IMR-90 (cell line): ENCODE measurements at regions not wholly inside any gene's neighbourhood (a gene's known extent, or its start where the extent isn't known, plus 50 kb on each side); places are given as distances from the start of the nearest gene placed in this dataset.

Source experiments
- ATAC-seq: fragments of 200-7000 bp; cut with Tn5 transposase; 2 replicates; pipeline ENCODE4 v1.9.1; 2020; ENCODE audit warnings: low read depth, mild to moderate bottlenecking, moderate library complexity
- BruUV-seq: library from RNA; stranded (reverse); fragments of 400-500 nt; replicated peaks from 2 replicates; lab custom pipeline; 2021; lab: Mats Ljungman, UMichigan
- CTCF ChIA-PET: fragments of 300-600 bp; formaldehyde crosslinking; extraction: SDS; loops from one replicate; lab custom pipeline; 2021; ENCODE audit warnings: antibody characterized with exemption; lab: Yijun Ruan, JAX
- POLR2A ChIA-PET: fragments of 300-600 bp; sonication (Branson Sonifier 250); formaldehyde crosslinking; loops from one replicate; lab custom pipeline; 2022; ENCODE audit warnings: antibody characterized with exemption; ENCODE audit not compliant: unreplicated experiment; lab: Charles Lee
- DNase-seq: peaks from one replicate; pipeline ENCODE4 v3.0.0; 2013
- H2AFZ ChIP-seq: replicated peaks from 2 replicates; pipeline ENCODE3; 2013; ENCODE audit warnings: low read length, mild to moderate bottlenecking; ENCODE audit not compliant: poor library complexity
- H2AK5ac ChIP-seq: 2 replicates; pipeline ENCODE4 v1.6.1; 2013; ENCODE audit warnings: low read depth, low read length, inconsistent platforms
- H2AK9ac ChIP-seq: replicated peaks from 2 replicates; pipeline ENCODE3; 2013; ENCODE audit warnings: mild to moderate bottlenecking, low read depth, low read length, moderate library complexity; ENCODE audit not compliant: poor library complexity
- H2BK120ac ChIP-seq: 2 replicates; pipeline ENCODE4 v1.6.1; 2013; ENCODE audit warnings: low read depth, low read length, inconsistent platforms
- H2BK15ac ChIP-seq: 3 replicates; pipeline ENCODE4 v1.6.1; 2013; ENCODE audit warnings: low read depth, low read length, inconsistent platforms
- H2BK20ac ChIP-seq: 2 replicates; pipeline ENCODE4 v1.6.1; 2013; ENCODE audit warnings: low read depth, mild to moderate bottlenecking, inconsistent platforms, low read length, moderate library complexity
- H2BK5ac ChIP-seq: 2 replicates; pipeline ENCODE4 v1.6.1; 2013; ENCODE audit warnings: mild to moderate bottlenecking, low read depth, low read length, inconsistent platforms; ENCODE audit not compliant: poor library complexity, severe bottlenecking
- H3K14ac ChIP-seq: replicated peaks from 2 replicates; pipeline ENCODE4 v1.6.1; 2013; ENCODE audit warnings: low read depth, low read length, inconsistent platforms
- H3K18ac ChIP-seq: 2 replicates; pipeline ENCODE4 v1.6.1; 2013; ENCODE audit warnings: low read depth, low read length, control low read depth
- H3K23ac ChIP-seq: 2 replicates; pipeline ENCODE4 v1.6.1; 2013; ENCODE audit warnings: low read depth, low read length, inconsistent platforms
- H3K27ac ChIP-seq: 2 replicates; pipeline ENCODE4 v1.5.1; 2013; ENCODE audit warnings: mild to moderate bottlenecking, control low read depth, low read length; ENCODE audit not compliant: insufficient read depth
- H3K27me3 ChIP-seq: 2 replicates; pipeline ENCODE4 v1.6.1; 2013; ENCODE audit warnings: low read length; ENCODE audit not compliant: control insufficient read depth, insufficient read depth
- H3K36me3 ChIP-seq: 2 replicates; pipeline ENCODE4 v1.6.1; 2013; ENCODE audit warnings: low read length, mixed read lengths; ENCODE audit not compliant: control insufficient read depth, insufficient read depth
- H3K4ac ChIP-seq: 2 replicates; pipeline ENCODE4 v1.6.1; 2013; ENCODE audit warnings: low read depth, low read length, inconsistent platforms
- H3K4me1 ChIP-seq: 2 replicates; pipeline ENCODE4 v1.6.1; 2013; ENCODE audit warnings: low read length, mixed read lengths; ENCODE audit not compliant: control insufficient read depth, insufficient read depth
- H3K4me2 ChIP-seq: 2 replicates; pipeline ENCODE4 v1.6.1; 2013; ENCODE audit warnings: low read depth, mild to moderate bottlenecking, control low read depth, low read length, moderate library complexity
- H3K4me3 ChIP-seq: 2 replicates; pipeline ENCODE4 v1.5.1; 2013; ENCODE audit warnings: low read depth, mild to moderate bottlenecking, control low read depth, low read length, moderate library complexity; ENCODE audit not compliant: insufficient read depth
- H3K56ac ChIP-seq: 2 replicates; pipeline ENCODE4 v1.6.1; 2013; ENCODE audit warnings: low read length, inconsistent platforms; ENCODE audit not compliant: insufficient read depth; ENCODE audit errors: extremely low read depth
- H3K79me1 ChIP-seq, 2 experiments: 2 replicates each; pipeline ENCODE4 v1.6.1; 2013; ENCODE audit warnings: low read length in 2 of 2, inconsistent platforms in 1 of 2, low read depth in 1 of 2
- H3K9ac ChIP-seq: 2 replicates; pipeline ENCODE4 v1.6.1; 2013; ENCODE audit warnings: low read depth, low read length, control low read depth
- H3K9me1 ChIP-seq: 2 replicates; pipeline ENCODE4 v1.6.1; 2013; ENCODE audit warnings: low read length, inconsistent platforms; ENCODE audit not compliant: insufficient read depth
- H3K9me3 ChIP-seq: 2 replicates; pipeline ENCODE4 v1.6.1; 2013; ENCODE audit warnings: low read length; ENCODE audit not compliant: control insufficient read depth, insufficient read depth
- H4K20me1 ChIP-seq: 2 replicates; pipeline ENCODE4 v1.6.1; 2013; ENCODE audit warnings: low read length, inconsistent platforms; ENCODE audit not compliant: insufficient read depth
- H4K5ac ChIP-seq: 2 replicates; pipeline ENCODE4 v1.6.1; 2013; ENCODE audit warnings: mild to moderate bottlenecking, low read depth, low read length, control low read depth
- H4K8ac ChIP-seq, 2 experiments: 2 replicates each; pipeline ENCODE4 v1.6.1; 2013; ENCODE audit warnings: low read depth in 2 of 2, low read length in 2 of 2, control low read depth in 1 of 2, inconsistent platforms in 1 of 2
- H4K91ac ChIP-seq: 2 replicates; pipeline ENCODE4 v1.6.1; 2013; ENCODE audit warnings: low read depth, low read length, inconsistent platforms; ENCODE audit not compliant: insufficient read depth
- CHD1 ChIP-seq: IDR thresholded peaks from 2 replicates; pipeline ENCODE4 v1.6.1; 2012; ENCODE audit warnings: low read depth, low read length, improper control_type of control experiment
- FOS ChIP-seq: fragments of 150-350 bp; IDR thresholded peaks from 2 replicates; pipeline ENCODE4 v1.6.1; 2016; ENCODE audit warnings: low read depth, low read length
- MAFK ChIP-seq: IDR thresholded peaks from 2 replicates; pipeline ENCODE4 v1.6.1; 2012; ENCODE audit warnings: low read depth, low read length, improper control_type of control experiment
- MXI1 ChIP-seq: IDR thresholded peaks from 2 replicates; pipeline ENCODE4 v1.6.1; 2012; ENCODE audit warnings: low read depth, mild to moderate bottlenecking, low read length, moderate library complexity, borderline replicate concordance
- NFE2L2 ChIP-seq: fragments of 150-350 bp; IDR thresholded peaks from 2 replicates; pipeline ENCODE4 v1.6.1; 2016; ENCODE audit warnings: low read depth, mild to moderate bottlenecking, low read length
- POLR2A ChIP-seq: IDR thresholded peaks from 2 replicates; pipeline ENCODE4 v1.6.1; 2012; ENCODE audit warnings: mild to moderate bottlenecking, low read depth, low read length
- RAD21 ChIP-seq: IDR thresholded peaks from 2 replicates; pipeline ENCODE4 v1.6.1; 2012; ENCODE audit warnings: low read length, improper control_type of control experiment
- RCOR1 ChIP-seq: IDR thresholded peaks from 2 replicates; pipeline ENCODE4 v1.6.1; 2012; ENCODE audit warnings: mild to moderate bottlenecking, low read length, improper control_type of control experiment; ENCODE audit not compliant: insufficient replicate concordance
- RFX5 ChIP-seq: IDR thresholded peaks from 2 replicates; pipeline ENCODE4 v1.8.0; 2012; ENCODE audit warnings: low read depth, mild to moderate bottlenecking, low read length, moderate library complexity
- SMC3 ChIP-seq: fragments of 150-350 bp; IDR thresholded peaks from 2 replicates; pipeline ENCODE4 v1.6.1; 2016; ENCODE audit warnings: low read depth, mild to moderate bottlenecking, antibody characterized with exemption, low read length, moderate library complexity
- WGBS, 2 experiments: methylation state at CpG; one replicate each; pipeline versions ENCODE4 v1.1.5 to v1.1.7; 2013; ENCODE audit warnings: missing lambda C conversion rate in 2 of 2; ENCODE audit not compliant: insufficient read length in 1 of 2; ENCODE audit errors: extremely low coverage in 2 of 2; 5-methylcytosine and 5-hydroxymethylcytosine counted together
- dilution Hi-C: fragments of 300-500 bp; cut with HindIII; formaldehyde crosslinking; loops from one replicate; pipeline ENCODE4 v1.14.3; 2018; ENCODE audit warnings: low sequenced_read_pairs; ENCODE audit not compliant: unreplicated experiment
- in situ Hi-C: fragments of 300-500 bp; cut with MboI; formaldehyde crosslinking; loops from 3 replicates; pipeline ENCODE4 v1.14.3; 2019; ENCODE audit warnings: low sequenced_read_pairs, inconsistent platforms, mixed read lengths
- intact Hi-C: fragments of 100-400 bp; cut with micrococcal nuclease; formaldehyde crosslinking; loops from 2 replicates; pipeline ENCODE4 v1.10.0; 2022
- TF ChIP-seq, protein P1 (sequence below): conservative IDR thresholded peaks from 2 replicates; pipeline ENCODE4 v1.5.1; 2012; ENCODE audit warnings: mild to moderate bottlenecking, low read depth, low read length, improper control_type of control experiment
- TF ChIP-seq, protein P2 (sequence below): fragments of 150-350 bp; IDR thresholded peaks from 2 replicates; pipeline ENCODE4 v1.6.1; 2017; ENCODE audit warnings: mild to moderate bottlenecking, antibody characterized with exemption, low read length, low read depth

- no peak overlapping the region for H4K8ac ChIP-seq
- H3K36me3 ChIP-seq = no peaks in the 10 kb centered on the region
- H3K9ac ChIP-seq = no peak overlapping the region
- no peak overlapping the region for H3K56ac ChIP-seq
- H2BK120ac ChIP-seq = no peak overlapping the region
- H2AK9ac ChIP-seq = no peak overlapping the region
- no peak for ATAC-seq
- H3K23ac ChIP-seq = no peak overlapping the region
- in situ Hi-C loops = no loop called here
- no peak overlapping the region for H2BK5ac ChIP-seq
- H3K14ac ChIP-seq = no peak overlapping the region
- no peaks in the 10 kb centered on the region for H3K27me3 ChIP-seq
- no peak overlapping the region for H2BK20ac ChIP-seq
- ChIA-PET CTCF (interaction anchor here (0.5 kb wide), 1 partner anchor 1981 kb away, joined by 3 read pairs; no protein-coding TSS in a partner anchor), POLR2A (no interaction called here)
- H3K4me3 ChIP-seq = no peak overlapping the region
- no peak overlapping the region for H3K4me2 ChIP-seq
- H2AK5ac ChIP-seq = no peak overlapping the region
- no peak overlapping the region for H2AFZ ChIP-seq
- H3K4me1 ChIP-seq = no peaks in the 10 kb centered on the region
- no TSS peak for BruUV-seq
- H3K79me1 ChIP-seq = no peaks in the 10 kb centered on the region
- TF ChIP-seq RCOR1 = no peak
- TF ChIP-seq, protein P1, sequence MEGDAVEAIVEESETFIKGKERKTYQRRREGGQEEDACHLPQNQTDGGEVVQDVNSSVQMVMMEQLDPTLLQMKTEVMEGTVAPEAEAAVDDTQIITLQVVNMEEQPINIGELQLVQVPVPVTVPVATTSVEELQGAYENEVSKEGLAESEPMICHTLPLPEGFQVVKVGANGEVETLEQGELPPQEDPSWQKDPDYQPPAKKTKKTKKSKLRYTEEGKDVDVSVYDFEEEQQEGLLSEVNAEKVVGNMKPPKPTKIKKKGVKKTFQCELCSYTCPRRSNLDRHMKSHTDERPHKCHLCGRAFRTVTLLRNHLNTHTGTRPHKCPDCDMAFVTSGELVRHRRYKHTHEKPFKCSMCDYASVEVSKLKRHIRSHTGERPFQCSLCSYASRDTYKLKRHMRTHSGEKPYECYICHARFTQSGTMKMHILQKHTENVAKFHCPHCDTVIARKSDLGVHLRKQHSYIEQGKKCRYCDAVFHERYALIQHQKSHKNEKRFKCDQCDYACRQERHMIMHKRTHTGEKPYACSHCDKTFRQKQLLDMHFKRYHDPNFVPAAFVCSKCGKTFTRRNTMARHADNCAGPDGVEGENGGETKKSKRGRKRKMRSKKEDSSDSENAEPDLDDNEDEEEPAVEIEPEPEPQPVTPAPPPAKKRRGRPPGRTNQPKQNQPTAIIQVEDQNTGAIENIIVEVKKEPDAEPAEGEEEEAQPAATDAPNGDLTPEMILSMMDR = no peak
- TF ChIP-seq NFE2L2 = no peak
- TF ChIP-seq MXI1 = no peak
- no peak for TF ChIP-seq CHD1
- no peak for TF ChIP-seq POLR2A
- TF ChIP-seq SMC3 = no peak
- TF ChIP-seq, protein P2, sequence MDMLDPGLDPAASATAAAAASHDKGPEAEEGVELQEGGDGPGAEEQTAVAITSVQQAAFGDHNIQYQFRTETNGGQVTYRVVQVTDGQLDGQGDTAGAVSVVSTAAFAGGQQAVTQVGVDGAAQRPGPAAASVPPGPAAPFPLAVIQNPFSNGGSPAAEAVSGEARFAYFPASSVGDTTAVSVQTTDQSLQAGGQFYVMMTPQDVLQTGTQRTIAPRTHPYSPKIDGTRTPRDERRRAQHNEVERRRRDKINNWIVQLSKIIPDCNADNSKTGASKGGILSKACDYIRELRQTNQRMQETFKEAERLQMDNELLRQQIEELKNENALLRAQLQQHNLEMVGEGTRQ = no peak
- TF ChIP-seq MAFK = no peak
- TF ChIP-seq RFX5 = no peak
- no peak for TF ChIP-seq FOS
- no peak for TF ChIP-seq RAD21
- intact Hi-C loops = no loop called here
- no peak overlapping the region for H2BK15ac ChIP-seq
- no peak for DNase-seq
- no peak overlapping the region for H3K27ac ChIP-seq
- H3K9me3 ChIP-seq = peaks cover 14% of the 10 kb centered on the region; the same call in 1 of the 2 replicates
- H4K20me1 ChIP-seq = no peaks in the 10 kb centered on the region
- H3K18ac ChIP-seq = no peak overlapping the region
- no peaks in the 10 kb centered on the region for H3K9me1 ChIP-seq
- no CpG with 5 or more reads among the region's 2 CpGs for WGBS, 2 experiments
- no peak overlapping the region for H3K4ac ChIP-seq
- H4K91ac ChIP-seq = no peak overlapping the region
- dilution Hi-C loops = no loop called here
- H4K5ac ChIP-seq = no peak overlapping the region
Observed at GRCh38 chr4:37146260-37146659, 98.3 kb upstream of the NWD2 start.
